ENCODE measurements at regions not wholly inside any gene's neighbourhood (a gene's known extent, or its start where the extent isn't known, plus 50 kb on each side); places are given as distances from the start of the nearest gene placed in this dataset.

- TF ChIP-seq TAF1 (IDR thresholded peaks at IDR 0.05; ENCODE audit: borderline replicate concordance, insufficient read depth, low read length): no peak
- TF ChIP-seq REST (IDR thresholded peaks at IDR 0.05; ENCODE audit: insufficient read depth in 1 of 2, low read depth in 2 of 2, low read length in 2 of 2): no peak
- no peak for TF ChIP-seq SIN3A (IDR thresholded peaks at IDR 0.05; ENCODE audit: borderline replicate concordance, insufficient read depth, low read length)
- TF ChIP-seq FOXP2 (optimal IDR thresholded peaks at IDR 0.05; ENCODE audit: borderline replicate concordance, extremely low read depth, extremely low read length, insufficient read depth): no peak
- TF ChIP-seq POLR2AphosphoS5 (IDR thresholded peaks at IDR 0.05; ENCODE audit: low read depth, low read length): no peak
Measured at GRCh38 chr9:14373706-14374105, 59.8 kb upstream of the NFIB start.

GRCh38 chr9:14373336-14373666 lies 59.4 kb upstream of the NFIB start:
- no peak for TF ChIP-seq FOXP2 (optimal IDR thresholded peaks at IDR 0.05; ENCODE audit: borderline replicate concordance, extremely low read depth, extremely low read length, insufficient read depth)
- TF ChIP-seq SIN3A (IDR thresholded peaks at IDR 0.05; ENCODE audit: borderline replicate concordance, insufficient read depth, low read length): no peak
- no peak for TF ChIP-seq POLR2AphosphoS5 (IDR thresholded peaks at IDR 0.05; ENCODE audit: low read depth, low read length)
- TF ChIP-seq TAF1 (IDR thresholded peaks at IDR 0.05; ENCODE audit: borderline replicate concordance, insufficient read depth, low read length): no peak
- TF ChIP-seq REST (IDR thresholded peaks at IDR 0.05; ENCODE audit: insufficient read depth in 1 of 2, low read depth in 2 of 2, low read length in 2 of 2): no peak

GRCh38 chr9:14372437-14373335 lies 58.7 kb upstream of the NFIB start:
- TF ChIP-seq TAF1 (IDR thresholded peaks at IDR 0.05; ENCODE audit: borderline replicate concordance, insufficient read depth, low read length) (no peak), POLR2AphosphoS5 (IDR thresholded peaks at IDR 0.05; ENCODE audit: low read depth, low read length) (no peak), REST (IDR thresholded peaks at IDR 0.05; ENCODE audit: insufficient read depth in 1 of 2, low read depth in 2 of 2, low read length in 2 of 2) (no peak), SIN3A (IDR thresholded peaks at IDR 0.05; ENCODE audit: borderline replicate concordance, insufficient read depth, low read length) (no peak), FOXP2 (optimal IDR thresholded peaks at IDR 0.05; ENCODE audit: borderline replicate concordance, extremely low read depth, extremely low read length, insufficient read depth) (no peak)

GRCh38 chr9:14369011-14369410 lies 55.1 kb upstream of the NFIB start:
- TF ChIP-seq SIN3A (IDR thresholded peaks at IDR 0.05; ENCODE audit: borderline replicate concordance, insufficient read depth, low read length) (no peak), TAF1 (IDR thresholded peaks at IDR 0.05; ENCODE audit: borderline replicate concordance, insufficient read depth, low read length) (no peak), REST (IDR thresholded peaks at IDR 0.05; ENCODE audit: insufficient read depth in 1 of 2, low read depth in 2 of 2, low read length in 2 of 2) (no peak), FOXP2 (optimal IDR thresholded peaks at IDR 0.05; ENCODE audit: borderline replicate concordance, extremely low read depth, extremely low read length, insufficient read depth) (no peak), POLR2AphosphoS5 (IDR thresholded peaks at IDR 0.05; ENCODE audit: low read depth, low read length) (no peak)
